Activated CD4-positive, alpha-beta memory T cell treated with anti-CD3 and anti-CD28 coated beads, Interleukin-2, amount 10 ng/mL, durations not matched to agents 7 days and 5 days (primary cell): ENCODE measurements at regions not wholly inside any gene's neighbourhood (a gene's known extent, or its start where the extent isn't known, plus 50 kb on each side); places are given as distances from the start of the nearest gene placed in this dataset.
"Not testable (repeated sequence)": the region's sequence is repeated elsewhere in the genome, so short reads cannot be mapped to it uniquely, and the experiment has no call there.

Experiments
- CTCF ChIA-PET: fragments of 350-600 bp; sonication (Branson Sonifier 250); formaldehyde crosslinking; loops from one replicate; lab custom pipeline; 2021; ENCODE audit warnings: antibody characterized with exemption, inconsistent platforms; lab: Charles Lee
- POLR2A ChIA-PET: fragments of 350-600 bp; sonication (Branson Sonifier 250); formaldehyde crosslinking; loops from one replicate; lab custom pipeline; 2021; ENCODE audit warnings: antibody characterized with exemption; lab: Charles Lee
- DNase-seq: peaks from one replicate; pipeline ENCODE4 v3.0.0-alpha.2; 2020
- H3K27ac Mint-ChIP-seq: one replicate; pipeline ENCODE4 v1.8.0; 2021; ENCODE audit warnings: mild to moderate bottlenecking, mixed read lengths
- H3K27me3 Mint-ChIP-seq: one replicate; pipeline ENCODE4 v1.8.0; 2021; ENCODE audit warnings: mixed read lengths
- H3K36me3 Mint-ChIP-seq: one replicate; pipeline ENCODE4 v1.8.0; 2021; ENCODE audit warnings: low read depth, mixed read lengths
- H3K4me1 Mint-ChIP-seq: one replicate; pipeline ENCODE4 v1.8.0; 2021; ENCODE audit warnings: mixed read lengths
- H3K4me3 Mint-ChIP-seq: one replicate; pipeline ENCODE4 v1.8.0; 2021; ENCODE audit warnings: mild to moderate bottlenecking, mixed read lengths
- H3K9me3 Mint-ChIP-seq: one replicate; pipeline ENCODE4 v1.8.0; 2021; ENCODE audit warnings: mixed read lengths

DNA sequence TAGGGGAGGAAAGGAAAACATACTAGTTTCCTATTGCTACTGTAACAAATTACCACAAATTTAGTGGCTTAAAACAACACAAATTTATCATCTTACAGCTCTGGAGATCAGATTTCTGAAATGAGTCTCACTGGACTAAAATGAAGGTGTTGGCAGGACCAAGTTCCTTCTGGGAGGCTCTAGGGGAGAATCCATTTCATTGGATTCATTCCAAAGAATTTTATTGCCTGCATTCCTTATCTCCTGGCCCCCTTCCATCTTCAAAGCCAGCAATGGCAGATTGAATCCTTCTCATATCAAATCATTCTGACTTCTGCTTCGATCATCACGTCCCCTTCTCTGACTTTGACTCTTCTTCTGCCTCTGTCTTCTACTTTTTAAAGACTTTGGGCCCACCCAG lies 250.9 kb downstream of the IRS1 start:
- peaks cover 3% of the 10 kb centered on the region for H3K9me3 Mint-ChIP-seq
- no peak for DNase-seq
- ChIA-PET CTCF (no interaction called here), POLR2A (no interaction called here)
- no peaks in the 10 kb centered on the region for H3K4me1 Mint-ChIP-seq
- H3K27me3 Mint-ChIP-seq, result peaks cover 7% of the 10 kb centered on the region
- no peaks in the 10 kb centered on the region for H3K36me3 Mint-ChIP-seq
- H3K27ac Mint-ChIP-seq, result no peak overlapping the region
- H3K4me3 Mint-ChIP-seq, result no peak overlapping the region

DNA sequence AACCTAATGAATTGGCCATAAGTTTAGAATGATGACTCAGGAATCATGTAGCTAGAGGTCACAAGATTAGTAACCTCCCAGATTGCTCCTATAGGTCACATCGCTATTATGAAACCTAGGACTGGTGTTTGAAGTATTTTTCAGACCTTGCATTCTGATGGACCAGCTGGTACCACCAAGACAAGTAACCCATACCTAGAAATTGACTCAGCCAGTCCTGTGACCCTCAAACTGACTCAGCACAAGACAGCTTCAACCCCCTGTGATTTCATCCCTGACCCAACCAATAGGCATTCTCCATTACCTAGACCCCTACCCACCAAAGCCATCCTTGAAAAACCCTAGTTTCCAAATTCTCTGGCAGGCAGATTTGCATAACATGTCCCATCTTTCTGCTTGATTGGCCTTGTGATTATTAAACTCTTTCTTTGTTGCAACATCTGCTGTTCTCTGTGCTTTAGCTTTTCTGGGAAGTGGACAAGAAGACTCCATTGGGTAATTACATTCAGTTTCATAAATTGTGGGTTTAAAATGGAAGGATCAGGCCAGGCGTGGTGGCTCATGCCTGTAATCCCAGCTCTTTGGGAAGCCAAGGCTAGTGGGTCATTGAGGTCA lies 254.9 kb downstream of the IRS1 start:
- no peak overlapping the region for H3K27ac Mint-ChIP-seq

DNA sequence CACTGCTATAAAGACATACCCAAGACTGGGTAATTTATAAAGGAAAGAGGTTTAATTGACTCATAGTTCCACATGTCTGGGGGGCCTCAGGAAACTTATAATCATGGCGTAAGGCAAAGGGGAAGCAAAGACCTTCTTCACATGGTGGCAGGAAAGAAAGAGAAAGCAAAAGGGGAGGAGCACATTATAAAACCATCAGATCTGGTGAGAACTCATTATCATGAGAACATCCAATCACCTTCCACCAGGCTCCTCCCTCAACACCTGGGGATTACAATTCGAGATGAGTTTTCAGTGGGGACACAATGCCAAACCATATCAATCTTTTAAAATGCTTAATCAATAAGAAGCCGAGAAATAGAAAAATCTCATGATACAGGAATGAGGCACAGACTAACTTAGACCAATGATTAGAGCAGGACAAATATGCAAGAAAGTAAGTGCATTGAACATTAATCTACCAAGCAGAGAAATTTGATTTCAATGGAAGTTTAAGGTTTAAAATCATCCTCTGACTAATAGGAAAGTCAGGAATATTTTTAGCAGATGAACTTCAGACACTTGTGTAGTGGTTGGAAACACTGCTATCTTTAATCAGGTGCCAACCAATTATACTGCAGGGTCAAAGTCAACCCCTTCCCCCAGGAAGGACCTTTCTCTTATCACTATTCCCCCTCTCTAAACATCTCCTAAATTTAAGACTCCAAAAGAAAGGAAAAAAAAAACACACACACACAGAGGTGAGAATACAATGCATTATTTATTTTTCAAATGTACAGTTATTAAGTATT lies 259.2 kb downstream of the IRS1 start:
- H3K27ac Mint-ChIP-seq, result no peak overlapping the region
- no peak for DNase-seq
- no peaks in the 10 kb centered on the region for H3K4me1 Mint-ChIP-seq
- H3K36me3 Mint-ChIP-seq, result no peaks in the 10 kb centered on the region
- no peak overlapping the region for H3K4me3 Mint-ChIP-seq
- ChIA-PET POLR2A (no interaction called here), CTCF (no interaction called here)
- H3K27me3 Mint-ChIP-seq, result peaks cover 8% of the 10 kb centered on the region
- H3K9me3 Mint-ChIP-seq, result peaks cover under 1% of the 10 kb centered on the region

More for the DNA sequence above, 254.9 kb downstream of the IRS1 start:
- no peak for DNase-seq
- CTCF ChIA-PET, result no interaction called here
- peaks cover 12% of the 10 kb centered on the region for H3K27me3 Mint-ChIP-seq
- H3K4me1 Mint-ChIP-seq, result no peaks in the 10 kb centered on the region
- no peaks in the 10 kb centered on the region for H3K36me3 Mint-ChIP-seq
- POLR2A ChIA-PET, result no interaction called here
- H3K9me3 Mint-ChIP-seq, result peaks cover 3% of the 10 kb centered on the region
- no peak overlapping the region for H3K4me3 Mint-ChIP-seq

DNA sequence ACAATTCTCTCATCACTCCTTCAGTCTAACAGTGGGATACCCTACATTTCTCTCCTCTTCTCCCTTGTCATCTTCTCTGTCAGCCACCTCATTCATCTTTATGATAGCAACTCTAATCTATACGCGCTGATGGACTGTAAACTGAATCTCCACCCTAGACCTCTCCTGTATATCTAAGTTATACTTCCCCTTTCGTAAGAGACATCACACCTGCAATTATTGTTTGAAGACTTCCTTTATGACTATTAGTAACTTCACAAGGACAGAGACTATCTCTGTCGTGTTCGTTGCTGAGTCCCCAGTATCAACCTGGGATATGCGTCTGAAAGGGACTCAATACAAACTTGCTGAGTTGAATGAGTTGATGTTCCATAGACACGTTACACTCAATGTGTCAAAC lies 263.2 kb downstream of the IRS1 start:
- Mint-ChIP-seq H3K4me3 (no peak overlapping the region), H3K27ac (no peak overlapping the region), H3K36me3 (no peaks in the 10 kb centered on the region), H3K27me3 (peaks cover 2% of the 10 kb centered on the region), H3K4me1 (no peaks in the 10 kb centered on the region), H3K9me3 (no peaks in the 10 kb centered on the region)
- CTCF ChIA-PET, result no interaction called here
- DNase-seq, result no peak
- POLR2A ChIA-PET, result no interaction called here

DNA sequence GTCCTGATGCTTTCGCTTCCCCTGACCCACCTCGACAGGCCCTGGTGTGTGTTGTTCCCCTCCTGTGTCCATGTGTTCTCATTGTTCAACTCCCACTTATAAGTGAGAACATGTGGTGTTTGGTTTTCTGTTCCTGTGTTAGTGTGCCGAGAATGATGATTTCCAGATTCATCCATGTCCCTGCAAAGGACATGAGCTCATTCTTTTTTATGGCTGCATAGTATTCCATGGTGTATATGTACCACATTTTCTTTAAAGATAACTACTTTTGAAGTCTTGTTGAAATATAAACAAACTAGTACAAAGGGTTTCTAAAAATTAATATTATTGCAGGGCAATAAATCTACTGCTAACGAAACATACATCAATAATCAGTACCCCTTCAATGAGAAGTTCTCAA lies 266.6 kb downstream of the IRS1 start:
- H3K9me3 Mint-ChIP-seq, result not testable (repeated sequence)

DNA sequence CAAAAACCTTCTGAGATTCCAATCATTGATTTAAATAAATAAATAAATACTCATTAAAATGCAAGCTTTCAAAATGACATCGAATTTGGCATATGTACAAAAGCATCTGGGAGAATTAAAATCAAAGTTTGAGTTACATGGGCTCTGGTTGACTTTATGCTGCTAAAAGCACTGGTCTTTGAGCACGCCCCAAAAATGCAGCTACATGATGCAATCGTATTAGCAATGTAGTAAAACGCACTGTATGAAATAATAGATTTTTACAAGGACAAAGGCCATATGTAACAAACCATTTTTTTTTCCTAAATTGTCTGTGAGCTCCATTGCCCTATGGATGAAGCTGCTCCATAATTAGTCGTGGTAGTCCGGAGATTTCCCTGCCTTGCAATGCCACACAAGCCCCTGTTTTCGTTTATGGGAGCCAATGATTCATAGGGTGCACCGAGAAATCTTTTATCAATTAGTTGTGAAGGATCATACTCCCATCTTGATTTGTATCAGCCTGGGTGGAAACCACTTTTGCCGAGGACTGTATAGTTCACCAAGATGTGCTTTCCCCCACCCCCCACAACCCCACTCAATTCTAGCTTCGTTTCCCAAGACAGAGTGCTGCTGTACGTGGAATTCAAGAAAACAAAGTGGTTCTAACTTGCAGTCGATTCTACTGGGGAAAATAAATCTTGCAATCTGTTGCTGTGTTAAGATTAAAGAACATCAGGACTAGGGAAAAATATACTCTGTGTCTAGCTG lies 268.4 kb downstream of the IRS1 start:
- H3K36me3 Mint-ChIP-seq, result no peaks in the 10 kb centered on the region
- H3K27me3 Mint-ChIP-seq, result no peaks in the 10 kb centered on the region
- H3K27ac Mint-ChIP-seq, result no peak overlapping the region
- H3K9me3 Mint-ChIP-seq, result no peaks in the 10 kb centered on the region
- H3K4me1 Mint-ChIP-seq, result no peaks in the 10 kb centered on the region
- ChIA-PET CTCF (interaction anchor here (0.8 to 0.9 kb wide), 2 partner anchors 9 to 87 kb away, joined by 3 to 4 read pairs; no protein-coding TSS in a partner anchor), POLR2A (no interaction called here)
- no peak for DNase-seq
- no peak overlapping the region for H3K4me3 Mint-ChIP-seq

More for the DNA sequence above, 266.6 kb downstream of the IRS1 start:
- DNase-seq, POLR2A ChIA-PET, H3K4me3 Mint-ChIP-seq, H3K4me1 Mint-ChIP-seq, H3K27me3 Mint-ChIP-seq, H3K27ac Mint-ChIP-seq, CTCF ChIA-PET, H3K36me3 Mint-ChIP-seq: not testable (repeated sequence)

DNA sequence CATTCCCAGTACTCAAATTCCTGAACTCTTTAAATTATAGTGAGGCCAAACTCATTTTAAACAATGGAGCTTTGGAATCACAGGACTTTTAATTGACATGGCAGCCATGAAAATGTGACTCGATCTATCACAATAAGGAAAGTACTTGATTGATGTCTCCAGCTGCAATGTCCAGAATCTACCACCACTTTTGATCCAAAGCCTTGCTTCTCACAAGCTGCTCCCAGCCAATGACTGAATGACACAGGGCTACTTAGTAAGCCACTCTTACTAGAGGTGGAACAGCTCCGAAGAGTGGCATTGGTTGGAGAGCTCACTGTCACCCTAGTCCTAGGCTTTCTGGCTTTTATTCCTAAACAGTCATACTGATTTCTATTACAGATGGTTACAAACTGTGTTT lies 270.1 kb downstream of the IRS1 start:
- no peak for DNase-seq
- ChIA-PET CTCF (no interaction called here), POLR2A (no interaction called here)
- Mint-ChIP-seq H3K36me3 (no peaks in the 10 kb centered on the region), H3K4me3 (no peak overlapping the region), H3K27me3 (no peaks in the 10 kb centered on the region), H3K9me3 (no peaks in the 10 kb centered on the region), H3K4me1 (no peaks in the 10 kb centered on the region), H3K27ac (no peak overlapping the region)

DNA sequence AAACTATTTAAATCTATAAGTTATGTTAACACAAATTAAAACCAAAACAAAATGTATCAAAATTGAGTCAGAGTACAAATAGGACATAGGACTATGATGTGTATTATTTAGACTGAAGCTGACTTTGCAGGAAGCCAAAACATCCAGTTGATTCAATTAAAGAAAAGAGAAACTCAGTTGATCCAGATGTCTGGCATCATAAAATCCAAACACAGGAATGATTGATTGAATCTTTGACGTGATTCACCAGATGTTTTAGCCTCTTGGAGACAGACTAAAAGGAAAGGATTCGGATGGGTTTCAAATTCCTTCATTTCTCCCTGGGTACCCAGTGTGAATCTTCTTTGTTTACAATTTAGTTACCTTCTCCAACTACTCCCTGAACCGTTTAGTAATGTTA lies 272.9 kb downstream of the IRS1 start:
- H3K9me3 Mint-ChIP-seq, result peaks cover 2% of the 10 kb centered on the region
- no peaks in the 10 kb centered on the region for H3K4me1 Mint-ChIP-seq
- no peak overlapping the region for H3K27ac Mint-ChIP-seq
- no peak overlapping the region for H3K4me3 Mint-ChIP-seq
- ChIA-PET POLR2A (no interaction called here), CTCF (no interaction called here)
- H3K27me3 Mint-ChIP-seq, result peaks cover 1% of the 10 kb centered on the region
- DNase-seq, result no peak
- H3K36me3 Mint-ChIP-seq, result no peaks in the 10 kb centered on the region

DNA sequence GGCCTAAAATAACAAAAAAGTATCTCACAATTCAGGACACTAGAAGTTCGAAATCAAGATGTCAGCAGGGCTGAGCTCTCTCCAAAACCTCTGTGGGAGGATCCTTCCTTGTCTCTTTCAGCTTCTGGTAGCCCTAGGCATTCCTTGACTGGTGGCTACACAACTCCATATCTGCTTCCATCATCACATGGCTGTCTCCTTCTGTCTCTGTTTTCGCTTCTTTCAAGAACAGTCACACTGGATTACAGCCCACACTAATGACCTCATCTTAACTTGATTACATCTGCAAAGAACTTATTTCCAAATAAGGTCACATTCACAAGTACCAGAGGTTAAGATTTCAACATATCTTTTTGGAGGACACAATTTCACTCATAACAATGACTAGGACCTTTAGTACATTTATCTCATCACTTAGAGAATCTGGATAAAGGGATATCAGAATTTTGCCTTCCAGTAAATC lies 275.2 kb downstream of the IRS1 start:
- ChIA-PET POLR2A (no interaction called here), CTCF (no interaction called here)
- H3K4me1 Mint-ChIP-seq, result no peaks in the 10 kb centered on the region
- no peak for DNase-seq
- peaks cover 1% of the 10 kb centered on the region for H3K27me3 Mint-ChIP-seq
- no peak overlapping the region for H3K4me3 Mint-ChIP-seq
- H3K9me3 Mint-ChIP-seq, result peaks cover 5% of the 10 kb centered on the region
- H3K36me3 Mint-ChIP-seq, result no peaks in the 10 kb centered on the region
- no peak overlapping the region for H3K27ac Mint-ChIP-seq

DNA sequence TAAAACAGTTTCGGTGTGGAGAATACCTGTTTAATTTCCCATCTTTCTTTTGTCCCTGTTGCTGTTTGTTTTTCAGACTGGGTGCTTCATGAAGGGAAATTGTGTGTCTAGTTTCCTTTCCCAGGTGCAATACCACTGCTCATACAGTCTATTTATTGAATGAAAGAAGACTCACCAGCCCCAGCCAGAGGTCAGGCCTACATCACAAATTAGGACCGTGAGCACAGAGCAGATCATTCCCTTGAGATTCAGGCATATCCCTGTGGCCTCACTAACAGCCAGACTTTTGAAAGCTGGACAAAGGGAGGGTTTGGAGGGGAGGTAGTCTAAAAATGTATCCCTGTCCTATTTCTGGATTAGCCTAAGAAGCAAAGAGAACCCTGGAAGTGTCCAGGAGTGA lies 278.9 kb downstream of the IRS1 start:
- Mint-ChIP-seq H3K27me3 (peaks cover 1% of the 10 kb centered on the region), H3K27ac (no peak overlapping the region), H3K9me3 (peaks cover 5% of the 10 kb centered on the region), H3K4me1 (no peaks in the 10 kb centered on the region), H3K36me3 (no peaks in the 10 kb centered on the region), H3K4me3 (no peak overlapping the region)
- ChIA-PET POLR2A (no interaction called here), CTCF (no interaction called here)
- DNase-seq, result no peak

DNA sequence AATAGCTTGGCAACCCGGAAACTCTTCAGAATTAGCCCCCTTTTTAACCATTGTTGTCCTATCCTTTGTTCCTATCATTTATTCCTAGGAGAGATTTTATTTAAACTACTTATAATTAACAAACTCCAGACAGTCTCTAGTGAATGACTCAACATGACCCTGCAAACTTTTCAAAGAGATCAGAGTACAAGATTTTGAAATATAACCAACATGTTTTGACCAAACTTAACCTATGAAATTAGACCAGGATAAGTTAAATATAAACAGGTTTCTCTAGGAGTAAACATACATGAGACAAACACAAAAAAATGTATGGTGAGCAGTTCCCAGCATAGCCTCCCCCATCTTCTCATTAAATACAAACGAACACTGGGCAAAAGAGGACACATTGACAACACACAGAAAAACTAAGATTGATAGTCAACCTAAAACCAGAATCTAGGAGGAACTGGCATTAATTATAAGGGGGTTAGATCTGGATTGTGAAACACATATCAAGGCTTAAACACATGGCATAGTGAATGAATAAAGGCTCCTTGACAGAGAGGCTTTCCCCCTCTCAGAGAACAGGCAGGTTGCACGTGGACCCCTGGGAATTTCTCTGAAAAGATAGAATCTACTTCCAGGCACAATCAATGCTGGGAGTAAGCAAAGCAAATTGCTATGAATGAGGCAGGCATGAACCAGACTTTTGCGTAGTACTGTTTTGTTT lies 284.1 kb downstream of the IRS1 start:
- peaks cover 3% of the 10 kb centered on the region for H3K27me3 Mint-ChIP-seq
- no peaks in the 10 kb centered on the region for H3K4me1 Mint-ChIP-seq
- no peaks in the 10 kb centered on the region for H3K9me3 Mint-ChIP-seq
- CTCF ChIA-PET, result no interaction called here
- POLR2A ChIA-PET, result no interaction called here
- H3K27ac Mint-ChIP-seq, result no peak overlapping the region
- H3K4me3 Mint-ChIP-seq, result no peak overlapping the region
- DNase-seq, result no peak
- no peaks in the 10 kb centered on the region for H3K36me3 Mint-ChIP-seq

DNA sequence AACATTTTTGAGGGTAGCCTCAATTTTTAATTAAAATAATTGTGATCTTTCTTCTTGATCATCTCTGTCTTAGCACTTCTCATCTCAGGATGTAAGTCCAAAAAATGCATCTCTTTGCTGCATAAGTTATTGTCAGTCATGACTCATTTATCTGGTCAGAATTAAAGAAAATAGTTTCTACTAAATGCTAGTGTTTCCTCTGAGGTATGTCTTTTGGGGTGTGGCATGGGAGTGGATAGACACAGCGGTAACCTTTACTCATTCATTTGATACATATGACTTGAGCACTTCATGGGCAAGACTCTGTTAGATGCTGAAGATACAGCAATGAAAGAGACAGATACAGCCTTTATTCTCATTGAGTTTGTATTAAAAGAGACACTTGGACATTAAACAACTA lies 284.7 kb downstream of the IRS1 start:
- CTCF ChIA-PET, result no interaction called here

DNA sequence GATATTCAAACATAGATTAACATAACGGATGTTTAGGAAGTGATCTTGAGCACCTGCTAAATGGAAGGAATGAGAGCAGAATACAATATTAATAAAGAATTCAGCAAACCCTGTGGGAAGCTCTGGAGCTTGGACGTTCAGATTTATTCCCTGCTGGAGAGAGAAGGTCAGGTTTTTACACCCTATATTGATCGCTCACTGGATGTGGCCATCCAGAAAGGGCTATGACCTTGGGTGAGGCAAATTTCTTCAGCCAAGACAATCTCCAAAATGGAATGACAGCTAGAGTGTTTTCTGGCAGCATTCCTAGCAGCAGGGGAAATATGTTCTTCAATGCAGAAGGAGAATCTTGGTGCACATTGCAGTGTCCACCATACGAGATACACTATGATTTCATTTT lies 288.3 kb downstream of the IRS1 start:
- Mint-ChIP-seq H3K9me3 (no peaks in the 10 kb centered on the region), H3K27me3 (peaks cover 3% of the 10 kb centered on the region), H3K4me1 (no peaks in the 10 kb centered on the region), H3K27ac (no peak overlapping the region), H3K4me3 (no peak overlapping the region), H3K36me3 (no peaks in the 10 kb centered on the region)
- CTCF ChIA-PET, result no interaction called here
- POLR2A ChIA-PET, result no interaction called here
- no peak for DNase-seq

More for the DNA sequence above, 284.7 kb downstream of the IRS1 start:
- H3K36me3 Mint-ChIP-seq, result no peaks in the 10 kb centered on the region
- POLR2A ChIA-PET, result no interaction called here
- H3K4me1 Mint-ChIP-seq, result no peaks in the 10 kb centered on the region
- no peak overlapping the region for H3K4me3 Mint-ChIP-seq
- no peaks in the 10 kb centered on the region for H3K9me3 Mint-ChIP-seq
- H3K27me3 Mint-ChIP-seq, result peaks cover 3% of the 10 kb centered on the region
- H3K27ac Mint-ChIP-seq, result no peak overlapping the region
- no peak for DNase-seq
